MG63 (cell line): ENCODE measurements at regions not wholly inside any gene's neighbourhood (a gene's known extent, or its start where the extent isn't known, plus 50 kb on each side); places are given as distances from the start of the nearest gene placed in this dataset.
A peak's percentile ranks its signal among the peaks of the same experiment; 100 is the strongest.

ENCODE experiments used
- DNase-seq: peaks from one replicate; pipeline ENCODE4 v3.0.0-alpha.2; 2020
- H3K27me3 ChIP-seq: fragments of 250-450 bp; sonication (Bioruptor Pico); 2 replicates; pipeline ENCODE4 v1.5.1; 2020; ENCODE audit warnings: mild to moderate bottlenecking, moderate library complexity
- H3K36me3 ChIP-seq: fragments of 250-450 bp; sonication (Bioruptor Pico); 2 replicates; pipeline ENCODE4 v1.5.1; 2020; ENCODE audit warnings: mild to moderate bottlenecking, moderate library complexity
- H3K4me3 ChIP-seq: fragments of 250-450 bp; sonication (Bioruptor Pico); 2 replicates; pipeline ENCODE4 v1.5.1; 2020; ENCODE audit warnings: mild to moderate bottlenecking, moderate library complexity
- H3K9me3 ChIP-seq: fragments of 250-450 bp; sonication (Bioruptor Pico); 2 replicates; pipeline ENCODE4 v1.5.1; 2020; ENCODE audit warnings: mild to moderate bottlenecking, moderate library complexity

DNA sequence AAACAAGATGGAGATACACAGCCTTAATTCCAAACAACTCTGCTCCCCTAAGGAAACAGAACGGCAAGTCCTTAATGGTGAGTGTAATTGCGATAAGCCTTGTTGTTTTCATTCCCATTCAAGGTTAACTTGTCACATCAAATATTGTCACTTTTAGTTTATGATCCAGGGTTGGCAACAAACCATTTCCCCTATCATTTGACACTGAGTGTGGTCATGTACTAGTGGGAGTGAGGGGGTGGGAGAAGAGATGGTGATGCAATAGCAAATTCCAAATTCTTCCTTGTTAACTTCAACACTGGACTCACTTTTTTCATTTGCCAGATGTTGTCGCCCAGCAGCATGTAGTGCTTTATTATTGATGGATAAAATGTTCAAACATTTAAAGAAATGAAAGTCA is 140.4 kb downstream of the ZNF326 start:
- no peak for DNase-seq
- H3K36me3 ChIP-seq: no peaks in the 10 kb centered on the region
- no peak overlapping the region for H3K4me3 ChIP-seq
- no peaks in the 10 kb centered on the region; the same call in 1 of the 2 replicates for H3K27me3 ChIP-seq
- no peaks in the 10 kb centered on the region for H3K9me3 ChIP-seq

DNA sequence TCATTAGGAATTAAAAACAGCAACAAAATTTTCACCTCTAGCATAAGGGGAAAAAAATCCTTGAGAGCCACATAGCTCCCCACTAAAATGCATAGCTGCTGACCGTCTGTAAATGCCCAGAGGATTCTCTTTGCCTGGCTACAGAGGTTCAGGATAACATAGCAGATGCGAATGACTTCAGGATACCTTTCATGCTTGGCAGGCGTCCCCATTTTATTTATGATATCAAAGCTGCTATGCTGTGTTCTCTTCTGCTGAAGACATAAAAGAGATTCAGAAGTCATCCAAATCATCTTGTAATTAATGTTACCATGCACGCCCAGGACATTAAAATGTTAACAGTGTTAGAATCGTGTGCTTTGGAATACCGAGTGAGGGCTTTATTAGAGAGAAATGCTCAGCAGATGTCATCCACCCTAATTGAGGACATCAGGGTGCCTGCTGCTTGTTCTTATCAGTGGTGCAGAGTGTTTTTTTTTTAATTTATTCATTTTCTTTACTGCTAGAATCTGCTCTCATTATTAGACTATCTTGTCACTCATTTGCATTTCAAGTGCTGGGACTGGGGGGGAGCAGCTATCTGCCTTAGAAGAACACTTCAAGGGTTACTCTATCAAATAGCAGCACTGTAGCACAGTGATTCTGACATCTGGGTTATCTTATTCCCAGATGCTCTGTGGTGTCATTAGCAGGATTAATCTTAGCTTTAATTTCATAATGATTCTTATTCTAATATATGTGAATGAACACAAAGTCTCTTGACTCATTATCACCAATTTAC is 139.5 kb downstream of the ZNF326 start:
- Histone ChIP-seq H3K36me3 (no peaks in the 10 kb centered on the region), H3K9me3 (no peaks in the 10 kb centered on the region), H3K27me3 (no peaks in the 10 kb centered on the region; the same call in 1 of the 2 replicates), H3K4me3 (no peak overlapping the region)
- DNase-seq: no peak

DNA sequence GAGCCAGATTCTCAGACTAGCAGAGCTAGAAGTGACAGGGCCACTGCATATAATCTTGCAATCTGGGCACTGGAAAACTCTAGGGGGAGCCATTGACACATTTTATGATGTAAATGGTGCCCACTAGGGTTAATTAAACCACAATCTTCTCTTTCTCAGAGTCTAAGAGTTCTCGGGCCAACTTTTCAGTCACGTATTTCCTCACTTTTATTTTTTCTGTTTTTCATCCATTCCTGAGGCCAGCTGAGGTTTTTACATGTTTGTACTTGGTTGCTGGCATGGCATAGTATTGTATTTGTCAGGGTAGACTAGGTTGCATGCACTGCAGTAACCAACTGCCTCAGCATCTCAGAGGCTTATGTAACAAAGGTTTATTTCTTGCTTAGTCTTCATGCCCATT is 138.2 kb downstream of the ZNF326 start:
- Histone ChIP-seq H3K4me3 (no peak overlapping the region), H3K36me3 (no peaks in the 10 kb centered on the region), H3K27me3 (no peaks in the 10 kb centered on the region; the same call in 1 of the 2 replicates), H3K9me3 (no peaks in the 10 kb centered on the region)
- peak; percentile 6 for DNase-seq

DNA sequence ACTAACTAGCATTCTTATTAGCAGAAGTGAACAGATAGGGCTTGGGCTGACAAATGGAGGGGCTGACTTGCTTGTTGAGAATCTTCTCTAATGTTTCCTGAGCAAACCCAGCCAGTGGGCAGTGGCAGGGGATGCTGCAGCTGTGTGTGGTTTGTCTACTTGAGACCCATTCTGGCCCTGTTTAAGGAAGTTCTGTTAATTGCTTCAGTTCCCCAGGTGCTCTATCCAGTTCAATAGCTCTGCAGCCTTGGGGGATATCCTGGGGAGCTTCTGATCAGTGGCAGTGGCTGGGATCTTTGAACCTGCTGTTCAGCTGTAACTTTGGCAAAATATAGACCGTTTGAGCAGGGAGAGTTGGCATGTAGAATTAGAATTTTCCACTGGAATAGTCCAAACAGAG is 137.4 kb downstream of the ZNF326 start:
- Histone ChIP-seq H3K4me3 (no peak overlapping the region), H3K36me3 (no peaks in the 10 kb centered on the region), H3K27me3 (no peaks in the 10 kb centered on the region; the same call in 1 of the 2 replicates), H3K9me3 (no peaks in the 10 kb centered on the region)
- DNase-seq: no peak

DNA sequence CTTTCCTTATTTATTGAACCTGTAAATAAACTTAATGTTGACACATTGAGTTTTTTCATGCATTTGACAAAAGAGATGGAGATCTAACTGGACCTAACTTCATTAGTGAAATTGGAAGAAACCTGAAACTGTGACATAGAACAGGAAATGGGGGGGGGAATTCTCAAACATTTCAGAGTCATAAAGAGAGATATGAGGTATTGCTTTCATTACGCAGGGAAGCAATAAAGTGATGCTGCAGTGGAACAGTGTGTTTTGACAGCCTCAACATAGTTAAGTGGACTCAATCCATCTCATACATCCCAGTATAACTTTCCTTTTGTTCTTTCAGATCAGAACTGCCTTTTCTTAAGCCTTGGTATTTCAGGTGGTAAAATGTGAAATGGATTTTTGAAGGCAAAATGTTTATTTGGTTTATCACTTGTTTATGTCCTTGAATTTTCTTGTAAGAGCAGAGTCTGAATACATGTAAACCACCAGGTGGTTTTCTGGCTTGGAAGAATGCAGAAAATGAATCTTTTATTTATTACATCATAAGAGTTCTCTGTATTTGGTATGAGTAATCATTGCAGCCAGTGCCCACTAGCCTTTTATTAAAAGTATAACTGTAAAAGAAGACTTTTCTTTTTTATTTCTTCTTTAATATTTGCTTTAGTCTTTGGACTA is 132.5 kb downstream of the ZNF326 start:
- Histone ChIP-seq H3K36me3 (no peaks in the 10 kb centered on the region), H3K27me3 (no peaks in the 10 kb centered on the region), H3K9me3 (no peaks in the 10 kb centered on the region), H3K4me3 (no peak overlapping the region)
- no peak for DNase-seq

DNA sequence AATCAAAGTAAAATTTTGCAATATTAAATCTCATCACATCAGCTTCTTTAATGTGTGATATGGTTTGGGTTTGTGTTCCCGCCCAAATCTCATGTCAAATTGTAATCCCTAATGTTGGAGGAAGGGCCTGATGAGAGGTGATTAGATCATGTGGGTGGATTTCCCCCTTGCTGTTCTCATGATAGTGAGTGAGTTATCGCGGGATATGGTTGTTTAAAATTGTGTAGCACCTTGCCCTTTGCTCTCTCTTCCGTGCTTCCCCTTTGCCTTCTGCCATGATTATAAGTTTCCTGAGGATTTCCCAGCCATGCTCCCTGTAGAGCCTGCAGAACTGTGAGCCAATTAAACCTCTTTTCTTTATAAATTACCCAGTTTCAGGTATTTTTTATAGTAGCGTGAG is 131.9 kb downstream of the ZNF326 start:
- H3K36me3 ChIP-seq: no peaks in the 10 kb centered on the region
- H3K27me3 ChIP-seq: no peaks in the 10 kb centered on the region
- no peak for DNase-seq
- H3K4me3 ChIP-seq: no peak overlapping the region
- H3K9me3 ChIP-seq: no peaks in the 10 kb centered on the region

DNA sequence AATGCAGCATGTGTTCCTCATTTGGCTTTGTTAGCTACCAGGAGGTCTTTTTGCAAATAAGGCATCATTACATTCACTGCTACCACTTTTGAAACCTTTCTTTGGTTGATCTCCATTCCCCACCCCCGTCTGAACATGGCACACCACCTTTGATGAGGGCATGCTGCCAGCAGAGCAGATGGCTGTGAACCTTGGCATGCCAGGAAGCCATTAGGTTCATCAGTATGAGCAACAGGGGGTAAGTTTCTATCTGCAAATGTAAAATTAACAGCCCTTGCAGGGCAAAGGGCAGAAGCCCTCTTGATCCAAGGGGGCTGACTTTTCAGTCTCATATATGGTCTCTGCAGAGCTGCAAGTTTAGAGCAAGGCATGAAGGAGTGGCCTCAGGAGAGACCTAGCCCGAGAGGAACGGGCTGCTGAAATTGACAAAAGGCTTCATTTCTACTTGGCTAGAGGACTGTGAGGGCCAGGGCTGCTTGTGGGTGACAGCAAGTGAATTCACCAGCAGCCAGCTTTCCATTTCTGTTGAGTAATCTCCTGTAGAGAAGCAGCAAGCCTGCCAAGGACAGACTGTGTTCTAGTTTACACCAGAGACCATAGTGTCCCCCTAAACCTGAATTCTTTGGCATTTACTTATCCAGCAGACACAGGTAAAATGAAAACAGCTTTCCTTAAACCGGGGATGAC is 127.9 kb downstream of the ZNF326 start:
- DNase-seq: no peak
- Histone ChIP-seq H3K36me3 (no peaks in the 10 kb centered on the region), H3K4me3 (no peak overlapping the region), H3K27me3 (no peaks in the 10 kb centered on the region), H3K9me3 (no peaks in the 10 kb centered on the region; the same call in 1 of the 2 replicates)

DNA sequence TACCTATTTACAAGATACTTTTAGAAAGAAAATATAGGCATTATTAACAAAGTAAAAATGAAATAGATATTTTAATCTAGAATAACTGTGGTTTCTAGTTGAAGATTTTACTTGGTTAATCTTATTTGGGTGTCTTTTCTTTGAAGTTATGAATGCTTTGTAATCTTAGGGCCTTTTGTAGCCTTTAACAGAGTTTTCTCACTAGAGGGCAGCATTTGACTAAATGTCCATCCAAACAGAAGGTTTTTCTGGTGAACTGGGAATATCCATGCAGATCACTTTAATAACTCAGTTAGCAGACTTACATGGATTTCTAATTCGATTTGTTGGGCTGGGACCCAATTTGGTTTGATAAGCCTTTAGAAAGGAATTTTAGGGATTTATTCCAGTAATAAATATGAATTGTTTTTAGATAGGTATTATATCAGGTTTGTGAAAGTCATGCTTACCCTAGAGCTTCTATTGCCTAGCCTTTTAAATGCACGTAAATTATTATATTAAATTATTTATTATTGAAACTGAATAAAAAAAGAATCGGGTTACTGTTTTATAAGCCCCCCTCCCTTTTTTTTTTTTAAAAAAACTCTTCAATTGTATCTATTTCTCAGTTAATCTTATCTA is 119.7 kb downstream of the ZNF326 start:
- H3K4me3 ChIP-seq: no peak overlapping the region
- DNase-seq: no peak
- no peaks in the 10 kb centered on the region for H3K36me3 ChIP-seq
- H3K9me3 ChIP-seq: no peaks in the 10 kb centered on the region
- H3K27me3 ChIP-seq: peaks cover 14% of the 10 kb centered on the region

DNA sequence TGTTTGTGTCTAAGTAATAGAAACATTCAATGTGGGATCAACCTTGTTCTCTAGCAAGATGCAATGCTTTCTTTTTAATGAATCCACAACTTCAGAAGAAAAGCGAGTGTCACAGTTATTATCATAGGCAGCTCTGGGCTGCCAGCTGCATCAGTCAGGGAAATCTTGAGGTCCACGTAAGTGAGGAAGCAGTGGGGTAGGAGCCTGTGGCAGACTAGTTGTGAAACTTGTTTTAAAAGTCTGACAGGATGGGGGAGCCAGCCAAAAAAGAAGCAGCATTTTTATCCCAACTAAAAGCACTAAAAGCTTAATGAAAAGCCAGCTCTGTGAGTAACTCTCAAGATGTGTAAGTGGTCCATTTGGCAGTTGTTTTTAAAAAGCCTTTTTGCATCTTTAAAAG is 113.1 kb downstream of the ZNF326 start:
- no peak for DNase-seq
- no peaks in the 10 kb centered on the region for H3K36me3 ChIP-seq
- H3K4me3 ChIP-seq: no peak overlapping the region
- H3K27me3 ChIP-seq: peaks cover 26% of the 10 kb centered on the region
- H3K9me3 ChIP-seq: no peaks in the 10 kb centered on the region

DNA sequence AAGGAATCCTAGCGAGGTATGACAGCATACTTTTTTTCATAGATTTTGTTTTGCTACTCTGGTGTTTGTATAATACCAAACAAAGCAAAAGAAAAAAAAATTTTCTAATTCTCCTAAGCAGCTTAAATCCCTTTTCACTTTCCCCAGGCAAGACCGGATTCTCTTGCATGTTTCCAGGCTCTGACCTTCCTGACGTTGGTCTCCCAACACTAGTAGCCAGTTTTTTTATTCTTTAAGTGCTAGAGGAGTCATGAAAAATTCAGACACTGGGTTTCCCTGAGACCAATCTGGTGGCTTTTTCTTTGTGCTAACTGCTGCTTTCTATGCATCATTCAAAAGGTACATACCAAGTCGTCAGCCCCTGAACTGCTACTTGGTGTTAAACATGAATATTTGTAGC is 111.4 kb downstream of the ZNF326 start:
- Histone ChIP-seq H3K27me3 (peaks cover 20% of the 10 kb centered on the region), H3K4me3 (no peak overlapping the region), H3K9me3 (no peaks in the 10 kb centered on the region), H3K36me3 (no peaks in the 10 kb centered on the region)
- DNase-seq: no peak

DNA sequence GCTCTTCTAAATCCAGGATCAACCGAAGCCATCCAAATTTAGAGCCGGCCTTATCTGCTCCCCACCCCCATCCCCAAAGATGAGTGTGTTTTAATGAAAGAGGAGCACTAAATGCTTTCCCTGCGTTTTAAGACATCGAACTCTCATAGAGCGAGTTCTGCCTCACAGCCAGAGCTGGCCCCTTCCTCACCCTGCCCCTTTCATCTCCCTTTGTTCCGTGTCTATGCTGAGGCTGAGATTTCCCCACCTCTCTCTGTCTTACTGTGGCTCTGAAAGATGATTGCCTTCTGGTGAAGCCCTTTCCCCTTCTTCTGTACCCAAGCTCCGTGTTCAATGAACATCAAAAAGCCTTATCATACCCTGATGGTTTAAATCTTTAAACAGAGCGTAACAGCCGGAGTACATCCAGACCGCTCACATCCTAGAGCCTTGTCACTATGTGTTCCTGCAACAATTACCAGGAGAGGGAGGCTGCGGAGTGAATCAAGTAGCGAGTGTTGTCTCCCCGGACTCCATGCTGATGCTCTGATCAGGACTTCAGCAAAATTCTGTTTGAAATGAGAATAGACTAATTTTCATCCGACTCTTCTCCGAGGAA is 110.1 kb downstream of the ZNF326 start:
- no peaks in the 10 kb centered on the region for H3K9me3 ChIP-seq
- no peak for DNase-seq
- H3K27me3 ChIP-seq: peaks cover 14% of the 10 kb centered on the region
- no peaks in the 10 kb centered on the region for H3K36me3 ChIP-seq
- no peak overlapping the region for H3K4me3 ChIP-seq

DNA sequence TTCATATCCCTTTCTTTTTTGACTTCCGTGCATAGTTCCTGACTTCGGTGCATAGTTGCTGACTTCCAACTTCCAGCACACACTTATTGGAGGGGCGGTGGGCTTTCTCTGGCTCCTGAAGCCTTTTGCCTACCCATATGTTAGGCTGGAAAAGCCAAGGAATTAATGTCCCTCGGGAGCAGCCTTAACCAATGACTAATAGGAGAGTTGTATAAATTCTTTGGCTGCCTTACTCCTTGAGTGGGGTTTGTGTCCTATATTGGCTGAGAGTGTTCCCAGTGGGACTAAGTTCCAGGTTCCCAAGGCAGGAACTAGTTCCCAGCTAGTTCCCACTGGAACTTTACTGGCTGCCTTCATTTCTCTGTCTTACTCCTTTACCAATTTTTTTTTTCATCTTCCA is 105.7 kb downstream of the ZNF326 start:
- Histone ChIP-seq H3K27me3 (no peaks in the 10 kb centered on the region; the same call in 1 of the 2 replicates), H3K4me3 (no peak overlapping the region), H3K36me3 (no peaks in the 10 kb centered on the region), H3K9me3 (no peaks in the 10 kb centered on the region; the same call in 1 of the 2 replicates)
- DNase-seq: no peak

DNA sequence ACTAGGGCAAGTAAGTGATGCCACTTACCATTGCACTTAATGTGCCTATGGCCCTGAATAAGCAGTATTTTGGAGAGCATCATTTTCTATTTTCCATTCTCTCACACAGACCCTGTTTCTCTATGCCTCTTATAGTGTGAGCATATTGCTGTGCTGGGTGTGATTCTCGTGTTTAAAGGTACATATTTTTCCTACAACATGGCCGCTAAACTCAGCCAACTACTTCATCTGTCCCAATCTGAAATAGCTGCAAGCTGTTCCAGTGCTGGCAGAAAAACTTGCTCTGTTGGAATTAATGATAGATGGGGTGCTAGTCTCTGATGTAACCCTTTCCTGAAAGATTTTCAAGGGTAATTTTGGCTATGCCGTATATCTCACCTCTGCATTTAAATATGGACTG is 97.5 kb downstream of the ZNF326 start:
- Histone ChIP-seq H3K9me3 (no peaks in the 10 kb centered on the region; the same call in 1 of the 2 replicates), H3K36me3 (no peaks in the 10 kb centered on the region), H3K4me3 (no peak overlapping the region), H3K27me3 (peaks cover 3% of the 10 kb centered on the region; the same call in 1 of the 2 replicates)
- DNase-seq: no peak
